ENCODE measurements at regions not wholly inside any gene's neighbourhood (a gene's known extent, or its start where the extent isn't known, plus 50 kb on each side); places are given as distances from the start of the nearest gene placed in this dataset.

DNA sequence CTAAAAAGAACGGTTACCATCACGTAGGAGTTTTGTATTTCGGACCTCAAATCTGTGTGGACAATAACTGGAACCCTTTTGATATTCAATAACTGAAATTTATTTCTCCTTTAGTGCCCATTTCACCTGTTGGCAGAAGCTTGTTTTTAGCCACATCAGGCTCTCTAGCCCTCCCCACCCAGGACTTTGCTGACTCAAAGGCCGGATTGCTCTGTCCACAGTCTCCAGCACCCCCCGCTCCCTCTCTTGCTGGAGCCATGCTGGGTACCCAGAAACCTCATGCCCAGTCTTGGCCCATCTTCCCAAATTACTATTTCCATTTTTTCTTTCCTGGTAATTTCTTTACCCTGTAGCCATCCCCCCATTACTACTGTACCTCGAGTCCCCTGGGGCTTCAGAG is 55.8 kb upstream of the DUSP22 start:
- Histone ChIP-seq H3K4me2 (ENCODE audit: low read length) (no peak overlapping the region), H3K36me3 (ENCODE audit: control insufficient read depth in 1 of 2, insufficient read depth in 2 of 2, low read length in 2 of 2) (no peaks in the 10 kb centered on the region), H3K9me2 (ENCODE audit: insufficient read depth) (no peaks in the 10 kb centered on the region), H3K4me3 (replicated peaks in 1 of 2; ENCODE audit: low read depth in 1 of 2, low read length in 2 of 2) (no peak overlapping the region), H3K27ac (ENCODE audit: low read depth, low read length) (no peak overlapping the region), H3K4me1 (ENCODE audit: control insufficient read depth in 1 of 2, insufficient read depth in 2 of 2, low read length in 2 of 2) (no peaks in the 10 kb centered on the region), H2AFZ (ENCODE audit: low read depth, low read length, poor library complexity, severe bottlenecking) (no peak overlapping the region), H3K9me3 (ENCODE audit: control insufficient read depth in 1 of 2, insufficient read depth in 1 of 2, low read depth in 1 of 2, low read length in 2 of 2) (no peaks in the 10 kb centered on the region), H3K27me3 (ENCODE audit: insufficient read depth, low read length) (no peaks in the 10 kb centered on the region), H3K9ac (ENCODE audit: low read length) (no peak overlapping the region), H4K20me1 (ENCODE audit: insufficient read depth) (no peaks in the 10 kb centered on the region), H3K79me2 (ENCODE audit: insufficient read depth, low read length) (no peaks in the 10 kb centered on the region)
- no TSS peak for BruUV-seq (replicated peaks)
- CTCF ChIA-PET, result no interaction called here
- intact Hi-C loops (cut with micrococcal nuclease), result no loop called here
- ATAC-seq, result no peak
- POLR2A ChIA-PET, result no interaction called here
- no peak for TF ChIP-seq POLR2AphosphoS5 (IDR thresholded peaks at IDR 0.05; ENCODE audit: low read depth, low read length)
- no peak for TF ChIP-seq SIN3A (IDR thresholded peaks at IDR 0.05; ENCODE audit: low read depth)
- no peak for TF ChIP-seq EGR1 (IDR thresholded peaks at IDR 0.05; ENCODE audit: low read depth)
- TF ChIP-seq, protein P1, sequence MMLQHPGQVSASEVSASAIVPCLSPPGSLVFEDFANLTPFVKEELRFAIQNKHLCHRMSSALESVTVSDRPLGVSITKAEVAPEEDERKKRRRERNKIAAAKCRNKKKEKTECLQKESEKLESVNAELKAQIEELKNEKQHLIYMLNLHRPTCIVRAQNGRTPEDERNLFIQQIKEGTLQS (IDR thresholded peaks at IDR 0.05), result no peak
- TF ChIP-seq RAD21 (IDR thresholded peaks at IDR 0.05; ENCODE audit: low read depth), result no peak
- TF ChIP-seq SRF (IDR thresholded peaks at IDR 0.05; ENCODE audit: low read depth), result no peak
- no peak for TF ChIP-seq CEBPB (IDR thresholded peaks at IDR 0.05; ENCODE audit: low read depth)
- no peak for TF ChIP-seq TCF7L2 (IDR thresholded peaks at IDR 0.05; ENCODE audit: borderline replicate concordance, extremely low read depth, insufficient read depth, insufficient read length)
- no peak for TF ChIP-seq YY1 (IDR thresholded peaks at IDR 0.05; ENCODE audit: extremely low read depth, insufficient replicate concordance, low read depth, low read length)
- no peak for TF ChIP-seq EZH2 (IDR thresholded peaks at IDR 0.05)
- TF ChIP-seq, protein P2, sequence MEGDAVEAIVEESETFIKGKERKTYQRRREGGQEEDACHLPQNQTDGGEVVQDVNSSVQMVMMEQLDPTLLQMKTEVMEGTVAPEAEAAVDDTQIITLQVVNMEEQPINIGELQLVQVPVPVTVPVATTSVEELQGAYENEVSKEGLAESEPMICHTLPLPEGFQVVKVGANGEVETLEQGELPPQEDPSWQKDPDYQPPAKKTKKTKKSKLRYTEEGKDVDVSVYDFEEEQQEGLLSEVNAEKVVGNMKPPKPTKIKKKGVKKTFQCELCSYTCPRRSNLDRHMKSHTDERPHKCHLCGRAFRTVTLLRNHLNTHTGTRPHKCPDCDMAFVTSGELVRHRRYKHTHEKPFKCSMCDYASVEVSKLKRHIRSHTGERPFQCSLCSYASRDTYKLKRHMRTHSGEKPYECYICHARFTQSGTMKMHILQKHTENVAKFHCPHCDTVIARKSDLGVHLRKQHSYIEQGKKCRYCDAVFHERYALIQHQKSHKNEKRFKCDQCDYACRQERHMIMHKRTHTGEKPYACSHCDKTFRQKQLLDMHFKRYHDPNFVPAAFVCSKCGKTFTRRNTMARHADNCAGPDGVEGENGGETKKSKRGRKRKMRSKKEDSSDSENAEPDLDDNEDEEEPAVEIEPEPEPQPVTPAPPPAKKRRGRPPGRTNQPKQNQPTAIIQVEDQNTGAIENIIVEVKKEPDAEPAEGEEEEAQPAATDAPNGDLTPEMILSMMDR (IDR thresholded peaks at IDR 0.05 in 2 of 3, conservative IDR thresholded peaks at IDR 0.05 in 1 of 3; ENCODE audit: borderline replicate concordance in 1 of 3, insufficient read depth in 1 of 3, low read depth in 2 of 3, low read length in 2 of 3), result no peak
- DNase-seq (ENCODE audit: low read depth, low spot score), result no peak
- RAD21 ChIA-PET (ENCODE audit: low non-redundant PET in 1 of 2, low total read pairs in 2 of 2, uncharacterized antibody in 2 of 2, unreplicated experiment in 2 of 2), result no interaction called here

Measured in HCT116 (cell line).